ENCODE measurements at regions not wholly inside any gene's neighbourhood (a gene's known extent, or its start where the extent isn't known, plus 50 kb on each side); places are given as distances from the start of the nearest gene placed in this dataset.

GRCh38 chr10:131670341-131670740, 230.5 kb upstream of the PPP2R2D start:
- TF ChIP-seq, protein P1, sequence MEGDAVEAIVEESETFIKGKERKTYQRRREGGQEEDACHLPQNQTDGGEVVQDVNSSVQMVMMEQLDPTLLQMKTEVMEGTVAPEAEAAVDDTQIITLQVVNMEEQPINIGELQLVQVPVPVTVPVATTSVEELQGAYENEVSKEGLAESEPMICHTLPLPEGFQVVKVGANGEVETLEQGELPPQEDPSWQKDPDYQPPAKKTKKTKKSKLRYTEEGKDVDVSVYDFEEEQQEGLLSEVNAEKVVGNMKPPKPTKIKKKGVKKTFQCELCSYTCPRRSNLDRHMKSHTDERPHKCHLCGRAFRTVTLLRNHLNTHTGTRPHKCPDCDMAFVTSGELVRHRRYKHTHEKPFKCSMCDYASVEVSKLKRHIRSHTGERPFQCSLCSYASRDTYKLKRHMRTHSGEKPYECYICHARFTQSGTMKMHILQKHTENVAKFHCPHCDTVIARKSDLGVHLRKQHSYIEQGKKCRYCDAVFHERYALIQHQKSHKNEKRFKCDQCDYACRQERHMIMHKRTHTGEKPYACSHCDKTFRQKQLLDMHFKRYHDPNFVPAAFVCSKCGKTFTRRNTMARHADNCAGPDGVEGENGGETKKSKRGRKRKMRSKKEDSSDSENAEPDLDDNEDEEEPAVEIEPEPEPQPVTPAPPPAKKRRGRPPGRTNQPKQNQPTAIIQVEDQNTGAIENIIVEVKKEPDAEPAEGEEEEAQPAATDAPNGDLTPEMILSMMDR (IDR thresholded peaks at IDR 0.05; ENCODE audit: low read depth, low read length) = no peak
- Histone ChIP-seq H3K27me3 (ENCODE audit: control insufficient read depth, insufficient read depth, low read length) (no peaks in the 10 kb centered on the region), H3K9me3 (ENCODE audit: control insufficient read depth, insufficient read depth, low read length) (peaks cover 65% of the 10 kb centered on the region), H3K27ac (ENCODE audit: low read depth, low read length) (no peak overlapping the region), H3K4me3 (ENCODE audit: low read depth, low read length) (no peak overlapping the region)
- POLR2A ChIA-PET = no interaction called here
- DNase-seq (ENCODE audit: low read depth, low spot score) = no peak
- CTCF ChIA-PET = no interaction called here

GRCh38 chr10:131673396-131673795, 227.4 kb upstream of the PPP2R2D start:
- TF ChIP-seq, protein P1 (IDR thresholded peaks at IDR 0.05; ENCODE audit: low read depth, low read length) = no peak
- DNase-seq (ENCODE audit: low read depth, low spot score) = no peak
- Histone ChIP-seq H3K9me3 (ENCODE audit: control insufficient read depth, insufficient read depth, low read length) (peaks cover 83% of the 10 kb centered on the region), H3K27ac (ENCODE audit: low read depth, low read length) (no peak overlapping the region), H3K4me3 (ENCODE audit: low read depth, low read length) (no peak overlapping the region), H3K27me3 (ENCODE audit: control insufficient read depth, insufficient read depth, low read length) (no peaks in the 10 kb centered on the region)
- ChIA-PET POLR2A (no interaction called here), CTCF (no interaction called here)

DNA sequence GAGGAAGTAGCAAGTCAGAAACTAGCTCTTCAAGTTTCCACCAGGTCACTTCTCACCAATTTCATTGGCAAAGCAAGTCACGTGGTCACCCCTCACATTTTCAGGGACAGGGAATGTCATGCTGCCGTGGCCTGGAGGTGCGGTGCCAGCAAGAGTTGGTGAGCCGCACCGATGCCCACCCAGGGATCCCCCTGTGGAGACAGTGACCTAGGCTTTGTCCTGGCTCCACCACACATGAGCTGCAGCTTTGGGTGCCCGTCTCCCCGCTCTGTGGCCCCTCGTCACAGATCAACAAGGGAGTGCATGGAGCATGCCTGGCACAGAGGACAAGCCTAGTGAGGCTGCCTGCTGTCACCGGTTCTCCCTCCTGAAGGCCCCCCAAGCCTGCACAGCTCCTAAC, 226.7 kb upstream of the PPP2R2D start:
- peaks cover 83% of the 10 kb centered on the region for H3K9me3 ChIP-seq (ENCODE audit: control insufficient read depth, insufficient read depth, low read length)
- CTCF ChIA-PET = no interaction called here
- H3K27me3 ChIP-seq (ENCODE audit: control insufficient read depth, insufficient read depth, low read length) = no peaks in the 10 kb centered on the region
- no peak overlapping the region for H3K27ac ChIP-seq (ENCODE audit: low read depth, low read length)
- DNase-seq (ENCODE audit: low read depth, low spot score) = no peak
- TF ChIP-seq, protein P1 (IDR thresholded peaks at IDR 0.05; ENCODE audit: low read depth, low read length) = no peak
- POLR2A ChIA-PET = no interaction called here
- H3K4me3 ChIP-seq (ENCODE audit: low read depth, low read length) = no peak overlapping the region

DNA sequence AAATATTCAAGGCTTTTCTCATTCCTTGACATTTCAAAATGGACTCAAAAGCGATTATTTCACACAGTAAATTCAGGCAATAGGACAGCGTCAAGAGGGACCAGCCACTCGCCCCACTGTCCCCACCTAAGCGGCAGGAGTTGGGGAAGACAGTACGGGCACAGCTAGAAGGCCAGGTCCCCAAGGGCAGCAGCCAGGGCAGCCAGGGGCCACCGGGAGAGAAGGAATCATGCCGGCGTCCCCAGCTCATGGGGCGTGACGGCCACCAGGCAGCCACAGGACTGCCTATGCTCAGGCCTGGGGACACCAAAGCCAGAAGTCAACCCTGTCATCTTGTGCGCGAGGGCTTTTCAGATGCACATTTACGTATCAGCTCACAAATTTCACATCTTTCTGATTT, 225.7 kb upstream of the PPP2R2D start:
- H3K4me3 ChIP-seq (ENCODE audit: low read depth, low read length) = no peak overlapping the region
- CTCF ChIA-PET = no interaction called here
- POLR2A ChIA-PET = no interaction called here

GRCh38 chr10:131676046-131676799, 224.6 kb upstream of the PPP2R2D start:
- TF ChIP-seq, protein P1 (IDR thresholded peaks at IDR 0.05; ENCODE audit: low read depth, low read length) = no peak
- H3K4me3 ChIP-seq (ENCODE audit: low read depth, low read length) = no peak overlapping the region
- no peak overlapping the region for H3K27ac ChIP-seq (ENCODE audit: low read depth, low read length)
- no peak for DNase-seq (ENCODE audit: low read depth, low spot score)
- POLR2A ChIA-PET = no interaction called here
- peaks cover 80% of the 10 kb centered on the region for H3K9me3 ChIP-seq (ENCODE audit: control insufficient read depth, insufficient read depth, low read length)
- CTCF ChIA-PET = no interaction called here
- no peaks in the 10 kb centered on the region for H3K27me3 ChIP-seq (ENCODE audit: control insufficient read depth, insufficient read depth, low read length)

More for the DNA sequence above, 225.7 kb upstream of the PPP2R2D start:
- peaks cover 81% of the 10 kb centered on the region for H3K9me3 ChIP-seq (ENCODE audit: control insufficient read depth, insufficient read depth, low read length)
- H3K27me3 ChIP-seq (ENCODE audit: control insufficient read depth, insufficient read depth, low read length) = no peaks in the 10 kb centered on the region
- H3K27ac ChIP-seq (ENCODE audit: low read depth, low read length) = no peak overlapping the region
- DNase-seq (ENCODE audit: low read depth, low spot score) = no peak
- TF ChIP-seq, protein P1 (IDR thresholded peaks at IDR 0.05; ENCODE audit: low read depth, low read length) = no peak
